HEK293T (cell line): ENCODE measurements at regions not wholly inside any gene's neighbourhood (a gene's known extent, or its start where the extent isn't known, plus 50 kb on each side); places are given as distances from the start of the nearest gene placed in this dataset.

Experiments
- BHLHE40 ChIP-seq: fragments of 450-650 bp; IDR thresholded peaks from 2 replicates; pipeline ENCODE4 v1.6.1; 2016; ENCODE audit warnings: mild to moderate bottlenecking, moderate library complexity, borderline replicate concordance
- ELF4 ChIP-seq: fragments of 450-650 bp; IDR thresholded peaks from 2 replicates; pipeline ENCODE4 v1.6.1; 2017; ENCODE audit warnings: antibody characterized with exemption
- FOXK2 ChIP-seq: fragments of 450-650 bp; IDR thresholded peaks from 2 replicates; pipeline ENCODE4 v1.6.1; 2016; ENCODE audit warnings: mild to moderate bottlenecking
- SP1 ChIP-seq: fragments of 450-650 bp; IDR thresholded peaks from 2 replicates; pipeline ENCODE4 v1.6.1; 2017
- TARDBP ChIP-seq: fragments of 450-650 bp; IDR thresholded peaks from 2 replicates; pipeline ENCODE4 v1.6.1; 2016
- ZNF384 ChIP-seq: fragments of 450-650 bp; IDR thresholded peaks from 2 replicates; pipeline ENCODE4 v1.6.1; 2016
- TF ChIP-seq, protein P1 (sequence below): fragments of 450-650 bp; IDR thresholded peaks from 2 replicates; pipeline ENCODE4 v1.6.1; 2016

DNA sequence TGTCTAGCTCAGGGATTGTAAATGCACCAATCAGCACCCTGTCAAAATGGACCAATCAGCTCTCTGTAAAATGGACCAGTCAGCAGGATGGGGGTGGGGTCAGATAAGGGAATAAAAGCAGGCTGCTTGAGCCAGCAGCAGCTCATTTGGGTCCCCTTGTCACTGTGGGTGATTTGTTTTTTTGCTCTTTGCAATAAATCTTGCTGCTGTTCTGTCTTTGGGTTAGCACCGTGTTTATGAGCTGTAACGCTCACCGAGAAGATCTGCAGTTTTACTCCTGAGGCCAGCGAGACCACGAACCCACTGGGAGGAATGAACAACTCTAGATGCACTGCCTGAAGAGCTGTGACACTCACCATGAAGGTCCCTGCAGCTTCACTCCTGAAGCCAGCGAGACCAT, 134.1 kb upstream of the LMNTD1 start:
- TF ChIP-seq ZNF384 (no peak), BHLHE40 (no peak), TARDBP (no peak), ELF4 (no peak), FOXK2 (no peak), SP1 (no peak)
- TF ChIP-seq, protein P1, sequence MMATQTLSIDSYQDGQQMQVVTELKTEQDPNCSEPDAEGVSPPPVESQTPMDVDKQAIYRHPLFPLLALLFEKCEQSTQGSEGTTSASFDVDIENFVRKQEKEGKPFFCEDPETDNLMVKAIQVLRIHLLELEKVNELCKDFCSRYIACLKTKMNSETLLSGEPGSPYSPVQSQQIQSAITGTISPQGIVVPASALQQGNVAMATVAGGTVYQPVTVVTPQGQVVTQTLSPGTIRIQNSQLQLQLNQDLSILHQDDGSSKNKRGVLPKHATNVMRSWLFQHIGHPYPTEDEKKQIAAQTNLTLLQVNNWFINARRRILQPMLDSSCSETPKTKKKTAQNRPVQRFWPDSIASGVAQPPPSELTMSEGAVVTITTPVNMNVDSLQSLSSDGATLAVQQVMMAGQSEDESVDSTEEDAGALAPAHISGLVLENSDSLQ = no peak
